Type B pancreatic cell (in vitro differentiated cells): ENCODE measurements at regions not wholly inside any gene's neighbourhood (a gene's known extent, or its start where the extent isn't known, plus 50 kb on each side); places are given as distances from the start of the nearest gene placed in this dataset.

ENCODE experiments used
- DNase-seq: peaks from one replicate; pipeline ENCODE4 v3.0.0; 2021; ENCODE audit warnings: mixed read lengths; ENCODE audit not compliant: unreplicated experiment; ENCODE audit errors: extremely low spot score
- H3K27ac Mint-ChIP-seq: 2 replicates; pipeline ENCODE4 v1.8.0; 2021; ENCODE audit warnings: mild to moderate bottlenecking, mixed read lengths
- H3K27me3 Mint-ChIP-seq: 2 replicates; pipeline ENCODE4 v1.8.0; 2021; ENCODE audit warnings: mixed read lengths
- H3K36me3 Mint-ChIP-seq: 2 replicates; pipeline ENCODE4 v1.8.0; 2021; ENCODE audit warnings: mixed read lengths
- H3K4me1 Mint-ChIP-seq: one replicate; pipeline ENCODE4 v1.8.0; 2021; ENCODE audit warnings: mixed read lengths; ENCODE audit not compliant: unreplicated experiment
- H3K4me3 Mint-ChIP-seq: 2 replicates; pipeline ENCODE4 v1.8.0; 2021; ENCODE audit warnings: mild to moderate bottlenecking, mixed read lengths
- H3K9me3 Mint-ChIP-seq: 2 replicates; pipeline ENCODE4 v1.8.0; 2021; ENCODE audit warnings: mixed read lengths
- TF ChIP-seq, protein P1 (sequence below): fragments of 200-600 bp; sonication (generic); conservative IDR thresholded peaks from 2 replicates; pipeline ENCODE4 v1.5.0; 2021; ENCODE audit warnings: antibody characterized with exemption, mild to moderate bottlenecking

DNA sequence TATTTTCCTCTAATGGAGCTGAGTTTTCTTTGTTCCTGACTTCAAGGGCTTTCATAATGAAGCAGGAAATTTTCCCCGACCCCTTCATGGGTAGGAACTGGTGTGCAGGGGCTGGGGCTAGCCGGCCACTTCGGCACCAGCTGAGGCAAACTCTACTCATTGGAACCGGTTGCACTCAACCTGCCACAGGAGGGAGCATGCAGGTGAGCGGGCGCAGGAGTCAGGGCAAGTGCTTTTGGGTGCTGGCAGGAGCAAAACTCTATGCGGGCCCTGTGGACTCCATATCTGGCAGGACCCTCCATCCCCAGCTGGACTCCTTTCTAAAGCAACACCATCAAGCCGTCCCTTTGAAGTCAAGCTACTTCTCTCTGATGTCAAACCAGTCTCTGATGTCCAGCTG, 244.2 kb downstream of the EPM2A start:
- H3K27ac Mint-ChIP-seq = no peak overlapping the region
- peaks cover 6% of the 10 kb centered on the region for H3K27me3 Mint-ChIP-seq
- TF ChIP-seq, protein P1, sequence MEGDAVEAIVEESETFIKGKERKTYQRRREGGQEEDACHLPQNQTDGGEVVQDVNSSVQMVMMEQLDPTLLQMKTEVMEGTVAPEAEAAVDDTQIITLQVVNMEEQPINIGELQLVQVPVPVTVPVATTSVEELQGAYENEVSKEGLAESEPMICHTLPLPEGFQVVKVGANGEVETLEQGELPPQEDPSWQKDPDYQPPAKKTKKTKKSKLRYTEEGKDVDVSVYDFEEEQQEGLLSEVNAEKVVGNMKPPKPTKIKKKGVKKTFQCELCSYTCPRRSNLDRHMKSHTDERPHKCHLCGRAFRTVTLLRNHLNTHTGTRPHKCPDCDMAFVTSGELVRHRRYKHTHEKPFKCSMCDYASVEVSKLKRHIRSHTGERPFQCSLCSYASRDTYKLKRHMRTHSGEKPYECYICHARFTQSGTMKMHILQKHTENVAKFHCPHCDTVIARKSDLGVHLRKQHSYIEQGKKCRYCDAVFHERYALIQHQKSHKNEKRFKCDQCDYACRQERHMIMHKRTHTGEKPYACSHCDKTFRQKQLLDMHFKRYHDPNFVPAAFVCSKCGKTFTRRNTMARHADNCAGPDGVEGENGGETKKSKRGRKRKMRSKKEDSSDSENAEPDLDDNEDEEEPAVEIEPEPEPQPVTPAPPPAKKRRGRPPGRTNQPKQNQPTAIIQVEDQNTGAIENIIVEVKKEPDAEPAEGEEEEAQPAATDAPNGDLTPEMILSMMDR = no peak
- peaks cover 3% of the 10 kb centered on the region for H3K9me3 Mint-ChIP-seq
- no peak overlapping the region for H3K4me3 Mint-ChIP-seq
- no peaks in the 10 kb centered on the region for H3K36me3 Mint-ChIP-seq
- no peak for DNase-seq
- H3K4me1 Mint-ChIP-seq = no peaks in the 10 kb centered on the region

DNA sequence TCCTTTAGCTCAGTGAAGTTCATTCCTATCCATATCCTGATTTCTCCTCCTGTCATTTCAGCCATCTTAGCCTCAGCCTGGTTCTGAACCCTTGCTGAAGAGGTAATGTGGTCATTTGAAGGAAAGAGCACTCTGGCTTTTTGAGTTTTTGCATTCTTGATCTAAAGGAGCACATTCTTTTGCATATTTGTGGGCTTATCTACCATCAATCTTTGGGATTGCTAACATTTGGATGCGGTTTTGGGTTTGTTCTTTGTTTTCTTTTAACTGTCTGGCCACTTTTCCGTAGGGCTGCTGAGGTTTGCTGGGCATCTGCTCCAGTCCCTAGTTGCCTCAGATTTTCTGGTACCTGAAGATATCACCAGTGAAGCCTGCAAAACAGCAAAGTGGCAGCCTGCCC, 238.3 kb downstream of the EPM2A start:
- no peak for DNase-seq
- Mint-ChIP-seq H3K4me3 (no peak overlapping the region), H3K9me3 (peaks cover 4% of the 10 kb centered on the region), H3K4me1 (no peaks in the 10 kb centered on the region), H3K27ac (no peak overlapping the region), H3K36me3 (no peaks in the 10 kb centered on the region), H3K27me3 (peaks cover 6% of the 10 kb centered on the region)
- TF ChIP-seq, protein P1 = no peak

DNA sequence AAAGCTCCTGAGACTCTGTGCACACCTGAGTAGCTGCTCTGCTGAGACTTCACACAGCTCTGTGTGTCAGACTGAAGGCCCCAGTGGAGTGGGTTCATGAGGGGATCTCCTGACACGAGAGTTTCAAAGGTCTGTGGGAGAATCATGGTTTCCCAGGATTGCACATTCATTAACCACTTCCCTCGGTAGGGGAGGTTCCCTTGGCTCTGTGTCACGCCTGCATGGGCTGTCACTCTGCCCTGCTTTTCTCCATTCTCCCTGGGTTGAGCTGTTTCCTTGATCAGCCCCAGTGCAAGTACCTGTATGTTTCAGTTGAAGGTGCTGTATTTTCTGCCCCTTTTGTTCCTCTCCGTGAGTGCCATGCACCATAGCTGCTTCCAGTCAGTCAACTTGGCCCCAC, 236.9 kb downstream of the EPM2A start:
- Mint-ChIP-seq H3K27me3 (peaks cover under 1% of the 10 kb centered on the region), H3K27ac (no peak overlapping the region), H3K4me3 (no peak overlapping the region), H3K9me3 (peaks cover 4% of the 10 kb centered on the region), H3K36me3 (no peaks in the 10 kb centered on the region), H3K4me1 (no peaks in the 10 kb centered on the region)
- TF ChIP-seq, protein P1 = no peak
- no peak for DNase-seq

DNA sequence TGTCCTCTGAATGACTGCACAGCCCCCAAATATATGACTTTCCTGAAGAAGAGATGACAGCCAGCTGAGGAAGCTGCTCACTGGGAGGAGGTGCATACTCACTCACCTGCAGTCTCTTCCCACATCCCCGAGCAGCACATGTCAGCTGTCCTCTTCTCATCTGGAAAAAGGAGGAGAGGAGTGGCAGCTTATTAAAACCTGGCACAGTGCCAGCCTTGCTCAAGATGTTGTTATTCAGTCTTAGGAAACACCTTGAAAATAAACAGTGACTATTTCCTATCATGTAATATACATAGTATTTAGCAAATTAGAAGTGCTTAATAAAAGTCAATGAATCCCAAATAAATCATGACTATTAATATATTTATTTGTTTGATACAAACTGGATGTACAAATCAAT, 232.9 kb downstream of the EPM2A start:
- no peak for DNase-seq

DNA sequence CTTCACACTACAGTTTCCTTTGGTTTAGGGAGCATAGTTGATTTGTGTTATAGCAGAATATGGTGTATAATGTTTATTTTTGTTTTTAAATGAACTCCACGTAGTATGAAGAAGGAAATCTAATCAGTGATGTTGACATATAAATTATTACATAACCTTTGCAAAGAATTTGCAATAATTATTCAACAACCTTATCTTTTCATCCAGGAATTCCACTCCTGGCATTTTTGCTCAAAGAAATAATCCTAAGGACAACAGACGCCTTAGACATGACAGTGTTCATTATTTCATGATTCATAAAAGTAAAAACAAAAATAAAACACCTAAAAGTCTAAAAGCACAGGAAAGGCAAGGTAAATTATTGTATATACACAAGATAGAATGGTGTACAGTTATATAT, 229.2 kb downstream of the EPM2A start:
- no peaks in the 10 kb centered on the region for H3K27me3 Mint-ChIP-seq
- no peaks in the 10 kb centered on the region for H3K4me1 Mint-ChIP-seq
- H3K27ac Mint-ChIP-seq = no peak overlapping the region
- H3K36me3 Mint-ChIP-seq = no peaks in the 10 kb centered on the region
- H3K4me3 Mint-ChIP-seq = no peak overlapping the region
- H3K9me3 Mint-ChIP-seq = peaks cover 5% of the 10 kb centered on the region
- TF ChIP-seq, protein P1 = no peak
- DNase-seq = no peak

More for the DNA sequence above, 232.9 kb downstream of the EPM2A start:
- Mint-ChIP-seq H3K36me3 (no peaks in the 10 kb centered on the region), H3K27ac (no peak overlapping the region), H3K4me1 (no peaks in the 10 kb centered on the region), H3K27me3 (no peaks in the 10 kb centered on the region), H3K4me3 (no peak overlapping the region), H3K9me3 (no peaks in the 10 kb centered on the region)
- TF ChIP-seq, protein P1 = no peak

DNA sequence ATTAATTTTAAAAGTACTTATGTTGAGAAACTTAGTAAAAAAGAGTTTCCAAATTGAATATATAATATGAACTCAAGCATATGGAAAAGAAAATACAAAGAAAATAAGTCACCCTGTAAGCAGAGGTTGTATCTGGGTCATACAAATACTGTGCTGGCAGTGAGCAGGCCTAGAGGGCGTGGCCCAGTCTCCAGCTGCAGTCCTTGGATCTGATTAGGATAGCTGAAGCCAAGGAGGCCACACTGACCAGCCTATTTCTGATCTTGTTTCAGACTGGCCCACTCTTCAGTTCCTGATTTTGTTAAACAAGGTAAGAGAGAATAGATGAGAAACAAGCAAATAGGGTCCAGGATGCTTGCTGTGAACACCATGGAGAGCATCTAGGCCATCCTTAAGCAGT, 228.8 kb downstream of the EPM2A start:
- H3K27me3 Mint-ChIP-seq = no peaks in the 10 kb centered on the region
- TF ChIP-seq, protein P1 = no peak
- DNase-seq = no peak
- no peak overlapping the region for H3K27ac Mint-ChIP-seq
- H3K36me3 Mint-ChIP-seq = no peaks in the 10 kb centered on the region
- peaks cover 5% of the 10 kb centered on the region for H3K9me3 Mint-ChIP-seq
- no peaks in the 10 kb centered on the region for H3K4me1 Mint-ChIP-seq
- no peak overlapping the region for H3K4me3 Mint-ChIP-seq
